ENCODE measurements at regions not wholly inside any gene's neighbourhood (a gene's known extent, or its start where the extent isn't known, plus 50 kb on each side); places are given as distances from the start of the nearest gene placed in this dataset.
A peak's percentile ranks its signal among the peaks of the same experiment; 100 is the strongest.

DNA sequence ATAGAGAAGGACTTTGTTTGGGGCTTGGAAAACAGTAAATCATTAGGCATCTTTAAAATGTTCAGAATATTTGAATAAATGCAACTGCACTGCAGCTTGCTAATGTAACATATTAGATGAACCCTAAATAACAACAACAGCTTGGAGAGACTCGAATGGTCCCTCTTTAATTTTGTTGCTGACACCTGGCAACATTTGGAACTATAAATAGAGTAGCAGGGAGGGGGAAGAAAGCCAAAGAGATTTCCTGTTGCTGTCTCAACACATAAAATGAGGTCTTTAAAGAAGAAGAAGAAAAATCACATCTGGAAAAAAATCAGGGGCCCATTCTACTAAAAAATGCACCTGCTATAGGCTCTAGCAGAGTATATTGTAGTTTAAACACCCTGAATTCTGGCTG is 49.9 kb upstream of the DPPA4 start:
- Histone ChIP-seq H3K9me3 (ENCODE audit: control extremely low read depth in 1 of 5, control insufficient read depth in 4 of 5, insufficient read depth in 2 of 5, low read depth in 1 of 5, low read length in 4 of 5) (no peaks in the 10 kb centered on the region), H3K27me3 (replicated peaks in 2 of 5; ENCODE audit: control insufficient read depth in 4 of 5, insufficient read depth in 5 of 5, low read length in 4 of 5) (no peaks in the 10 kb centered on the region), H3K4me3 (ENCODE audit: control insufficient read depth in 1 of 7, extremely low read depth in 1 of 7, insufficient read depth in 4 of 7, low read depth in 2 of 7, low read length in 6 of 7) (peak overlapping the region in 1 of 7 experiments; percentile 38), H3K36me3 (ENCODE audit: control insufficient read depth in 4 of 4, insufficient read depth in 4 of 4, low read length in 3 of 4) (no peaks in the 10 kb centered on the region), H3K27ac (ENCODE audit: insufficient read depth in 1 of 2, low read depth in 1 of 2, low read length in 2 of 2, poor library complexity in 1 of 2, severe bottlenecking in 2 of 2) (peak overlapping the region in 1 of 2 experiments; percentile 17), H3K4me1 (ENCODE audit: control extremely low read depth in 1 of 4, control insufficient read depth in 4 of 4, insufficient read depth in 4 of 4, low read length in 3 of 4) (peaks cover 6 to 15% (median 8%) of the 10 kb centered on the region in 4 experiments)
- POLR2A ChIA-PET, result no interaction called here
- DNase-seq, result peak in 2 of 3 donors; percentile 4 to 7
- CTCF ChIA-PET, result no interaction called here
- no CpG with 5 or more reads among the region's 1 CpG for WGBS (ENCODE audit: insufficient coverage)
